Skeletal muscle cell (primary cell): ENCODE measurements at regions not wholly inside any gene's neighbourhood (a gene's known extent, or its start where the extent isn't known, plus 50 kb on each side); places are given as distances from the start of the nearest gene placed in this dataset.
A peak's percentile ranks its signal among the peaks of the same experiment; 100 is the strongest.

ENCODE experiments used
- DNase-seq: peaks from one replicate; pipeline ENCODE4 v3.0.0-alpha.2; 2010; ENCODE audit warnings: low read depth
- H3K4me3 ChIP-seq: 2 replicates; pipeline ENCODE4 v1.5.1; 2011; ENCODE audit warnings: low read depth, mild to moderate bottlenecking, control low read depth, low read length, moderate library complexity

DNA sequence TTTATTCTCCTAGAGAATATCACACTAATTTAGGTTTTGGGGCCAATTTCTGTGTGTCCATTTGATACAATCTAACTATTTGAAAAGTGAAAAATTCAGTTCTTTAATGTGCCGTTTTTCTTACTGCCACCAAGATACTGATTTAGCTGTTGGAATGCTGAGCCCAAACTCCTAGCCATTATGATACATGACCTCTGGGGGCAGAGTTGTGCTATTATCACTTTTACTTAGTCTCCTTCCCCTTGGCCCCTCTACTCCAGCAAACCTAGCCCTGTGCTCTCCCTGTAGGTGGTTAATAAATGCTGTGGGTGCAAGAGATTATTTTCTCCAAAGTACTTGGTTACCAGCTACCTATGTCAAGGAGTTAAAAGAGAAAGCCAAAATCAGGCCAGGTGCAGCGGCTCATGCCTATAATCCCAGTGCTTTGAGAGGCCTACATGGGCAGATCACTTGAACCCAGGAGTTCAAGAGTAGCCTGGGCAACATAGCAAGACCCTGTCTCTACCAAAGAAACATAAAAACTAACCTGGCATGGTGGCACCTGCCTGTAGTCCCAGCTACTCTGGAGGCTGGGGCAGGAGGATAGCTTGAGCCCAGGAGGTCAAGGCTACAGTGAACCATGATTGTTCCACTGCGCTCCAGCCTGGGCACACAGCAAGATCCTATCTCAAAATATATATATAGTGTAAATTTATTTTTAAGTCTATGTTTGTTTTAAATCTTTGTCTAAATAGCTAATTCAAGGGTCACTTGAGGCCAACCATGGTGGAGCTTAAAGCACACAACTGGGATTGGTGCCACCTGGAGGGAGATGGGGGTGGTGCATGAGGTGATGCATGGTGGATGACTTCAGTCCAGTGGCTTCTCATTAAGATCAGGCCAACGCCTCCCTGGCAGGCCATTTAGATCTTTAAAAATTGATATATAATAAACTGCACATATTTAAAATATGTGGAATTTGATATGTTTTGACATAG lies 193.2 kb upstream of the PLET1 start:
- no peak overlapping the region for H3K4me3 ChIP-seq
- DNase-seq, result no peak

DNA sequence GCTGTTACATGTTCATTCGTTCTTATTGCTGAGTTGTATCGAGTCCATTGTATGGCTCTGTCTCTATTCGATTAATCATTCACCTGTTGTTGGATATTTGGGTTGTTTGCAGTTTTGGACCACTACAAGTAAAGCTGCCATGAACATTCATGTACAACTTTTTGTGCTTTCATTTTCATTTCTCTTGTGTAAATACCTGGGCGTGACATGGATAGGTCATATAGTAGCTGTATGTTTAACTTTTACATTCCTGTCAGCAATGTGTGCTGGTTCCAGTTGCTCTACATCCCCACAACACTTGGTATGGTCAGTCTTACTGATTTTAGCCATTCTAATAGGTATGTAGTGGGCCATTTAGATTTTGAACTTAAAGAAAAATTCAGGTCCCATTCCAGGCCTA lies 194.2 kb upstream of the PLET1 start:
- H3K4me3 ChIP-seq, result no peak overlapping the region
- DNase-seq, result no peak

DNA sequence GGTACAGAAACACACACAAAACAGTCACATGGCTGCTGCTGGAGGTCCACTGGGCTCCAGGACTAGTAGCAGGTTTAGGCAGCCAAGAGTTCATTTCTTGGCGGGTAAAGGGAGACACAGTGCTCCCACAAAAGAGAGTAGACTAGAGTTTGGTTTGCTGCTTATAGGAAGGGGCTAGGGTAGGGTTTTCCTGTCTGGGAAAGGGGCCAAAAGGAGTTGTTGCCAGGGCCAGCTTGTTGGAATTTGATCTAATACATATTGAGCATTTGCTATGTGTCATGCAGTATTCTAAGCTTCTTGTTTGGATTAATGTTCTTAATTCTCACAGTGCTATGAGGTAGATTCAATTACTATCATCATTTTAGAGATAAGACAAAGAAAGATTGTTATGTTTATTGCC lies 195.1 kb upstream of the PLET1 start:
- DNase-seq, result peak; percentile 4
- H3K4me3 ChIP-seq, result no peak overlapping the region

DNA sequence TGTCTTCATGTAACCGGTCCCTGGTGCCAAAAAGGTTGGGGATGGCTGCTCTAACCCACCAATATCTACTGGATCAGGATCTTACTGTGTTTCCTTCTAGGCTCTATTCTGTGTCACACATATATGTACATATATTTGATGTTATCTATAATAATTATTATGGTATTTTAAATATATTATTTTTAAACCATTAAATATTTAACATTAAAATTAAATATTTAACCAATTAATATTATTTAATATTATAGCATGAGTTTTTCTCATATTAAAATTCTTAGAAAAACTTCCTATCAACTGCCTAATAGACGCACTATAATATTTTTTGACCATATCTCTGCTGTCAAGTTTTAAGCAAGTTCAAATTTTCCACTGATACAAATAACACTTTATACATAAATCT lies 196.9 kb upstream of the PLET1 start:
- no peak overlapping the region for H3K4me3 ChIP-seq
- no peak for DNase-seq

DNA sequence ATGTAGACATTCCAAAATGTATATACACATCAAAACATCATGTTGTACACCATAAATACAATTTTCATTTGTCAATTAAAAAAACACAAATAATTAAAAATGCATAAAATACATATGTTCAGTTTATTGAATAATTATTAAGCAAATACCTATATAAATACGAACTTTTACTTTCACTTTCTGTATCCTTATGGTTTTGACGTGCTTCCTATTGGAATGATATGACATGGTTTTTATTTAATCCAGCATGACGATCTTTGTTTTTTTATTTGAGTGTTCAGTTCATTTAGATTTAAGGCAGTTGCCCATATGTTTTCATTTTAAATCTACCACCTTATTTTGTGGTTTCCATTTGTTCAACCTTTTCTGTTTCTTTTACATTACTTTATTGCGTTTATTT lies 198.3 kb upstream of the PLET1 start:
- peak overlapping the region; percentile 28 for H3K4me3 ChIP-seq
- DNase-seq, result no peak

DNA sequence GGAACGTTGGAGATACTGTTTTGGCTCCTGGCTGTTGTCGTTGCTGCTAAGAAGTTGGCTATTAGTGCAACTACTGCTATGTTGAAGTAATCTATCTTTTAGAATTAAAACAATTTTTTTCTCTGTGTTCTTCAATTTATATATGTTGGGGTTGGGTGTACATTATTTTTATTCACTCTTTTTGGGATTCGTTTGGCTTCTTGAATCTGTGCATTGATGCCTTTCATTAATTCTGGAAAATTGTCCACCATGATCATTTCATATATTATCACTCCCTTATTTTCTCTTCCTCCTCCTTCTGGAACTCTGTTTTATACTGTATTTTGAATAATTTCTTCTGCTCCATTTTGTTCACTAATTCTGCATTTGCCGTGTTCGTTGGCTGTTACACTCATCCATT lies 199.5 kb upstream of the PLET1 start:
- H3K4me3 ChIP-seq, result no peak overlapping the region
- DNase-seq, result no peak

DNA sequence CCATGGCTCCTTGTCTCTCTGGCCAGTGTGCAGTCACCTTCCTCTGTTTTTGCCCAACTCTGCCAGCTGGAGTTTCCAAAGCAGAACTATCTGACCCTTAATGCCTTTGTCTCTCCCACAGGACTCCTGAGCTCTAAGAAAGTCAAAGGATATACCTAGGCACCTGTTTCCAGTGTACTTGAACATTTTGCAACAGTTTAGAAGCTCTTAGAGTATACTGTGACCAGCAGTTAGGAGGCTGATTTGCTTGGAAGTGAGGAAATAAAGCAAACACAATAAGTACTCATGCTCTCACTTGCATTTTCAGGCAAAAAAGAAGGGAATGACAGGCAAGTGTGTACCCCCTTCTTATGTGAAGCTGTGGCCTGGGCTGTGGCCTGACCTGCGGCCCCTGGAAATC lies 204.3 kb upstream of the PLET1 start:
- no peak for DNase-seq
- no peak overlapping the region for H3K4me3 ChIP-seq

DNA sequence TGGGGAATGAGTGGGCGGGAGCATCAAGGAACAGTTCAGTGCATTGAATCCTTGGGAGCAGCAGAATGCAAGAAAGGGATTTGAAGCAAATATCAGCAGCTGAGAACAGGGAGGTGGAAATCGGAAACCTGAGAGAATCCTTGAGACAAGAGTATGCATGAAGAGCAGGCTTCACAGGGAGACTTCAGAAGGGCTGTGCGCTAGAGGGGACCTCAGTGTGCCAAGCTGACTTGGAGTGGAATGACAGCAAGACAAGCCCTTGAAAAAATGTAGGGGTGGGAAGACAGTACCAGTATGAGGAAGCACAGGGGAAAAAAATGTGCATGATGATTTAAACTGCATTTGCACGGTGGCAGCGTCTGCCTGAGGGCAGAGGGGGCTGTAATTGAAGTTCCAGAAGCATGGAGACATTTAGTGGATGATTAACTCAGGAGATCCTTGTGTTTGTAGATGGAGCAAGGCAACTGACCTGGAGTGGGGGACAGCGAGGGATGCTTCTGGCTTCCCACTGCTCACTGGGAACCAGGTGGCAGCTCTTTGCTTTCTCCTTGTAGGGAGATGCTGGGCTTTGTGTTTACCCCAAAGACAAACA lies 204.9 kb upstream of the PLET1 start:
- no peak for DNase-seq
- no peak overlapping the region for H3K4me3 ChIP-seq

DNA sequence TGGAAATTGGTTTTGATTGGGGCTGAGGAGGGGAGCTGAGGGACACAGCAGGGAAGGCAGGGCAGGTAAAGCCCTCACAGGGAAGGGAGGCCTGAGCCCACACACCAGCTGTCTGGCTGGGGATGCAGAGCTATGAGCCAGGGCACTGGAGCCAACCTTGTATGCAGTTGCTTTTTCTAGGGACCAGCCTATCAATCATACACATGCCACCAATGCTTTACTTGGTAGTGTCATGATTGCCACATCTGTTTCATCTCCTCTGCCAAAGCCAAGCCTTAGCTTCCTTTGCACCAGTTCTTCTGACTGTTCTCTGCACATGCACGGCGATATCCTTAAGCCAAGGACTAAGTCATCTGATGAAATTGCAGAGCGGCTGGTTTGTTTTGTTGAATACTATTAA lies 207.1 kb upstream of the PLET1 start:
- no peak overlapping the region for H3K4me3 ChIP-seq

DNA sequence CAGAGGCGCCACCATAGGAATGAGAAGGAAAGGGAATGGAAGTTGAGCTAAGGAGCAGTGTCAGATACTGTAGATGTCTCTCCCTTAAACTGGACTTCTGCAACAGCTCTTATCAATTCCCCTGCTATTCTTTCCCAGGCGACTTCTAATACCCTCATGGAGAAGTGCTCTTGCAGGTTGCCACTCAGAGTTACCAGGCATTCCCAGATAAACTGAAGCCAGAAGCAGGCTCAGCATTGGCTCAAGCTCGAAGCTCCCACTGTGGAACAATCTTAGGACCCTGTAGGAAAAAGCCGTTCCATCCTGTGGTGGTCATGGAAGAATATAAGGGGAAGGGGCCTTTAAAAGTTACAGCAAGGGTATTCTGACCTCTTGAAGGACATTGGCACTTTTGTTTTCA lies 208.7 kb upstream of the PLET1 start:
- DNase-seq, result no peak

More for the DNA sequence above, 207.1 kb upstream of the PLET1 start:
- no peak for DNase-seq

DNA sequence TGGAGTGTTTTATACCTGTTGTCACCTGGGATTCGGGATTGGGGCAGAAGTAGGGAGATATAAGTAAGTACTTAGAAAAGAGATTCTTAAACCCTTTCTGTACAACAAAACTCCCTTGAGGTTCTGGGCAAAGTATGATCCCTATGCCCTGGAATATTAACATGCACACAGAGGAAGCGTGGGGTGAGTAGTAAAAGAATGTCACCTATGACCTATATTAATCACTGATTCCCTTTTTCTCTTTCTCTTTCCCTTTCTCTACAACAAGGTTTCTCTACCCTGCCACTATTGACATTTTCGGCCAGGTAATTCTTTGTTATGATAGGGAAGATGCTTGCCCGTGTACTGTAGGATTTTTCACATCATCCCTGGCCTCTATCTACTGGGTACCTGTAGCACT lies 209.7 kb upstream of the PLET1 start:
- DNase-seq, result no peak
- H3K4me3 ChIP-seq, result no peak overlapping the region

More for the DNA sequence above, 208.7 kb upstream of the PLET1 start:
- no peak overlapping the region for H3K4me3 ChIP-seq

DNA sequence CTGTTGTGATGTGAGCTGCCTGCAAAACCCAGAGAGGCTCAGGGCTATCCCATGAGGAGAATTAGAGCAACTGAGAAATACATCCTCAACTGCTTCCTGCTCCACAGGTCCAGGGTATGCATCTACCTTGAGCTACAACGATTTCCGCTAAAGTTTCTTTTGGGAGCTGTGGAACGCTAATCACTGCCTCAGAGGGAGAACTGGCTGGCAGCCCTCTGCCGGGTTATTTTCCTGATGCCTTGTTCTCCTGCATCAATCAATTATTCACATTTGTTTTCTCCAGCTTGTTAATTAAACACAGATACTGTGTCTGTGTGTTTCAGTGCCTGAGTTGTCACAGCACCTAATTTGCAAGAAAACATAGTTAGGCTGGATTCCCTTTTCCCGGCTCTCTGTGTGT lies 211.1 kb upstream of the PLET1 start:
- no peak overlapping the region for H3K4me3 ChIP-seq
- no peak for DNase-seq

DNA sequence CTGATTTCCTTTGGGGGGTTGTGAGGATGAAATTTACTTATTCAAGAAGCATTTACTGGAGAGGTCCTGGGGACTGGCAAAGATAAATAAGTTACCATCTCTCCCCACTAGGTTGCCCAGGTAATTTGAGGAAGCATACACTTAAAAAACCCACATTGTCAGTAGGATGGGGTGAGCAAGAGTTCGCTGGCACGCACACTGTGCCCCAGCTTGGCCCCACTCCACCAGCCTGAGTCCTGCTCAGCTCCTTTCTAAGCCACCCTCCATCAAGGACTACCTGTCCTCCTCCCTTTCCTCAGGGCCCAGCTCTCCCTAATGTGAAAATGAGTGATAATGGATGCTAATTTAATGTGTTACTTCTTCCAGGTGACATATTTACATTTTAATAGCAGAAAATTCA lies 216.5 kb upstream of the PLET1 start:
- H3K4me3 ChIP-seq, result no peak overlapping the region
- DNase-seq, result no peak

DNA sequence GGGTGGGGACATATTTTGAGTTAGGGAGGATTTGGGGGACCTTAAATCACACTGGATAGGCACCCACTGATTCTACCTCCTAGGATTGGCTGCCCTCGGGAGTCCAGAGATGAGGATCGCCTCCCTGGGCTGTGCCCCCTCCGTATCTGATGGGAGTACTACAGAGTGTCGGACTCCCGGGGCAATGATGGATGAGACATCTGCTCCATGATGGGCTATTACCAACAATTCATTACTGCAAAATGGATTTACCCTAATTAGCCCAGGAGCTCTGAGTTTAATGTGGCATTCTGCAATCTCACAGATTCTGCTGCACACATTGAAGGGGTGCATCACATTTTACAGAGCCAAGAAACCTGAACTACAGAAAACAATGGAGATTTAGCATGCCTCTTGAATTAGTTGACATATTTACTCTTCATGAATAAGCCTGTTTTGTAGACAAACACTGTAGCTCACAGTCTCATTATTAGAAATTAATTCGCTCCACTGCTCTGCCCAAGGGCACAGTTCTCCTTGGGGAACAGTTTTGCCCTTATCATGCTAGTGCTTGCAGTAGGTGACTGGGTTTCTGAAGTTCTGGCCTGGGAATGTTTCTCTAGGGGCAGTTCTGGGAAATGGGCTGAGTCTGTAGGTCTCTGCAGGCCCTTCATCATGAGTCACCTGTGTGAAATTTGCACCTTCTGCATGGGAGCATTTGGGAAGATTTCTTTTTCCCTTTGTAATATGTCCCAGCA lies 217.1 kb upstream of the PLET1 start:
- no peak overlapping the region for H3K4me3 ChIP-seq
- no peak for DNase-seq

DNA sequence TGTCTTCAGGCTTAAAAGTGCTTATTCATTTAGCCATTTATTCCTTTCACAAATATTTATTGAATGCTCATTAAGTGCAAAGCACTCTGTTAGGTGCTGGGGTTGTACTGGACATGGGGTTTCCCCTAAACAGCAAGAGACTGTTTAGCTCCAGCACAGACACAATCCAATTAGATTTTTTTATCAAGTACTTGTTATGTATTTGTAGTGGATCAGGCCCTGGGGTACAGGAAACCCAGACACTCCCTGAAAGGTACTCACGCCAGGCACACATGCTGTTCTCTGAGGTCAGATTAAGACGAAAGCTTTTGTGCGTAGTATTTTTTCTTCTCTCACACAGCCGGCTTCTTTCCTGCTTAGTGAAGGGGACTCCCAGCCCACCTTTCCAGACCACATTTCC lies 218.1 kb upstream of the PLET1 start:
- H3K4me3 ChIP-seq, result no peak overlapping the region
- no peak for DNase-seq

DNA sequence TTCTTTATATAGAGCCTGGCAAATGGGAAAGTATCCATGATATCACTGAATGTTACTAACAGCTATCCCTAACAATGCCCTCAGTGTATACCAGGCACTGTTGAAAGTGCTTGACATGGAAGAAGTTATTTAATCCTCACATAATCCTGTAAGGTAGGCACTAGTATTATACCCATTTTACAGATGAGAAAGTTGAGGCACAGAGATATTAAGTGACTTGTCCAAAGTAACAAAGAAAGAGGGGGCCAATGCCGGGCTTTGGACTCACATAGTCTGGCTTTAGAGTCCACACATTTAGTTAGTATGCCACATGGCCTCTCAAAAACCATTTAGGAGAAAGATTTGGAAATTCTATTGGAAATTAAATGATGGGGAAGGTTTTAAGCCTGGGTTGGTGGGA lies 220.8 kb upstream of the PLET1 start:
- H3K4me3 ChIP-seq, result no peak overlapping the region
- no peak for DNase-seq

DNA sequence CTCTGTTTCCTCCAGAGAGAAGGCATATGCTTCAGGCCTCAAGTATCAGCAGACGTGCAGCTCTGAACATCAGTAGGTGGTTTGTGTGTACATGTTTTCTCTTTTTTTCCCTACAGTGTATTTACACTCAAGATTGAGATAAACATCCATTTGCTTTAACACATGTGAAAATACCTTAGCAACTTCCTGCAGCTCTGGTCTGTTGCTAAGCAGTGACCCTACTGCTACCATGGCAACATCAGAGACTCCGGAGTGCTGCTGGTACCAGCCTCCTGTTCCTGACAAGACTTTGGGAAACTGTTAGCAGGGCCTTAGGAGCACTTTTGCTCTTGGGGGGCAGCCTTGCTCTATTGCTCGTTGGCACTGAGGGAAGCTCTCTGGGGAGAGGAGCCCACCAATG lies 221.2 kb upstream of the PLET1 start:
- no peak overlapping the region for H3K4me3 ChIP-seq
- DNase-seq, result no peak

DNA sequence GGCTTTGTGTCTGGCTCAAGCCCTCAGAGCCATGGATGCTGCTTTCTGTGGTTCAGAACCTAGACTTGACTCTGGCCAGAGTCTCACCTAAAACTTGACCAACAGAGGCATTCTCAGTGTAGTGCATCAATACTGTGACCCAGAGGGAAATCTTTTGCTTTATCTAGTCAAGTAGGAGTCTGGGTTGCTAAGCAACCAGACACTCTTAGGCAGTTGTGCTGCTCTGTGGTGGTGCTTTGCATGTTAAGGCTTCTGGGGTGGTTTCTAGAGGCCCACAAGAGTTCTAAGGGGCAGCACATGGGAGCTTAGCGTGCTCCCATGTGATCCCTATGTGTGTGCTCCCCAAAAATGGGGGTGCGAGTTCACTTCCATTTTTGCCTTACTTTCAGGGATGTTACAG lies 224.6 kb upstream of the PLET1 start:
- no peak overlapping the region for H3K4me3 ChIP-seq
- no peak for DNase-seq

DNA sequence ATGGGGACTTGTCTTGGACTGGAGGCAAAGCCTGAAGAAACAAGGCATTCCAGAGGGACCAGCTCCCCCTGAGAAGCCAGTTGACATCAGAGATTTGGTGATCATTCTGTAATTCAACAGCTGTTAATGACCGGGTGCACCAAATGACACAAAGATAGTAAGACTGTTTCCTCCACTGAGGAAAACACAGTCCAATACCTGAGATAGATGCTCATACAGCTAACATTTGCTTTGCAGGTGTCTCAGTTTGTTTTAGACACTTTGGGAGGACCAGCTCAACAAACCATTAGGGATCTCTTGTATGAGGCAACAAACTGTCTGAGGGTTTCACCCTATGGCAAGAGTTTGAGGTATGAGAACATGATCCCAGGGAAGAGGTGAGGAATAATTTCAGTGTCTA lies 237.2 kb upstream of the PLET1 start:
- no peak for DNase-seq
- no peak overlapping the region for H3K4me3 ChIP-seq

DNA sequence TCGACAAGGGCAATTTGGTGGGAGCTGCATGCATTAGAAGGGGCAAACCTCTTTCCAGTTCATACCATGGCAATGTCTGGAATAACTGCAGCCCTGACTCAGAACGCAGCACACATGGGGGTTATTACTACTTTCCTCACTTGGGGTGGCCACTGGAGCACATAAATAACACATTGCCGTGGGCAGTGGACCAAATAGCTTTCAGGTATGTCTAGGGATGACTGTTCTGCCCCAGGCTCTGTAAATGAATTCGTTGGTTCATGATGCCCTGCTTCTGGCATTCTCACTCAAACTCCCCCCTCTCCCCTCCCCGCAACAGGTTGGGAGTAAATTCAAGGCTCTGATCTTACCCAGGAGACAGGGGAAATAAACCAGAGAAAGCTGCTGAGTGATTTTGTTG lies 238.0 kb upstream of the PLET1 start:
- no peak overlapping the region for H3K4me3 ChIP-seq
- DNase-seq, result no peak
